OCI-LY3 (cell line): ENCODE measurements at regions not wholly inside any gene's neighbourhood (a gene's known extent, or its start where the extent isn't known, plus 50 kb on each side); places are given as distances from the start of the nearest gene placed in this dataset.

ENCODE experiments used
- CTCF ChIP-seq: fragments of 200-600, 300-600 bp; sonication (generic); IDR thresholded peaks from 2 replicates; pipeline ENCODE4 v1.5.1; 2014; ENCODE audit warnings: antibody characterized with exemption, low read length, low read depth
- EZH2phosphoT487 ChIP-seq: fragments of 200-600 bp; shearing (Covaris generic); IDR thresholded peaks from 2 replicates; pipeline ENCODE4 v1.6.1; 2018; ENCODE audit warnings: antibody characterized with exemption, mixed run types, low read depth

- TF ChIP-seq CTCF (no peak), EZH2phosphoT487 (no peak)
These were observed 218.6 kb upstream of the SLC7A11 start for GRCh38 chr4:138460477-138461414.
